ENCODE measurements at regions not wholly inside any gene's neighbourhood (a gene's known extent, or its start where the extent isn't known, plus 50 kb on each side); places are given as distances from the start of the nearest gene placed in this dataset.

DNA sequence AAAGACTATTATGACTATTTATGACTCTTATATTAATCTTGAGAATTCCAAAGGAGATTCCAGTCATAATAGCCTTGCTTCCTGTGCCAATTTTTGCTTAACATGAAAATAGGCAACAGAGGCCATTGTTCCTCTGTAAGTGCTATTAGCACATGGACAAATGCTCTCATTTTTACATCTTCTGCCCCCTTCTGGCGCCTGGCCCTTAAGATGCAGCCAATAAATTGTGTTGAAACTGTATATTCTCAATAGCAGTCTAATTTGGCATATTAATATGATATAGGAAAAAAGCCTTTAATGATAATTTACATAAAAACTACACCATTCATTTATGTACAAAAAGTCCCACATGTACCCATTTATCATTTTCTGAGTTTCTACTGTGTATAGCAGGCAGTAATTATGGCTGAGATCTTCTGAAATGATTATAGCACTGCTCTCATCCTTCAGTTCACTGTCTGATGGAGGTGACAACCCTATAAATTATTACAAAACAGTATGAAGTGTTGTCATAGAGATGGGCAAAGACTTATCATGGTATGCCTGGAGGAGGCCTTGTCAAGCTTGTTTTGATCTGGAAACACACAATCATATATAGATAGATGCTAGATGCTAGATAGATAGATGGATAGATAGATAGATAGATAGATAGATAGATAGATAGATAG, 613.3 kb downstream of the TSN start:
- no peaks in the 10 kb centered on the region for H3K9me3 Mint-ChIP-seq (ENCODE audit: unreplicated experiment)
- TF ChIP-seq, protein P1, sequence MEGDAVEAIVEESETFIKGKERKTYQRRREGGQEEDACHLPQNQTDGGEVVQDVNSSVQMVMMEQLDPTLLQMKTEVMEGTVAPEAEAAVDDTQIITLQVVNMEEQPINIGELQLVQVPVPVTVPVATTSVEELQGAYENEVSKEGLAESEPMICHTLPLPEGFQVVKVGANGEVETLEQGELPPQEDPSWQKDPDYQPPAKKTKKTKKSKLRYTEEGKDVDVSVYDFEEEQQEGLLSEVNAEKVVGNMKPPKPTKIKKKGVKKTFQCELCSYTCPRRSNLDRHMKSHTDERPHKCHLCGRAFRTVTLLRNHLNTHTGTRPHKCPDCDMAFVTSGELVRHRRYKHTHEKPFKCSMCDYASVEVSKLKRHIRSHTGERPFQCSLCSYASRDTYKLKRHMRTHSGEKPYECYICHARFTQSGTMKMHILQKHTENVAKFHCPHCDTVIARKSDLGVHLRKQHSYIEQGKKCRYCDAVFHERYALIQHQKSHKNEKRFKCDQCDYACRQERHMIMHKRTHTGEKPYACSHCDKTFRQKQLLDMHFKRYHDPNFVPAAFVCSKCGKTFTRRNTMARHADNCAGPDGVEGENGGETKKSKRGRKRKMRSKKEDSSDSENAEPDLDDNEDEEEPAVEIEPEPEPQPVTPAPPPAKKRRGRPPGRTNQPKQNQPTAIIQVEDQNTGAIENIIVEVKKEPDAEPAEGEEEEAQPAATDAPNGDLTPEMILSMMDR (IDR thresholded peaks at IDR 0.05; ENCODE audit: unreplicated experiment), result no peak
- H3K36me3 Mint-ChIP-seq (ENCODE audit: low read depth, unreplicated experiment), result no peaks in the 10 kb centered on the region
- H3K27ac Mint-ChIP-seq (ENCODE audit: unreplicated experiment), result no peak overlapping the region
- no peaks in the 10 kb centered on the region for H3K27me3 Mint-ChIP-seq (ENCODE audit: unreplicated experiment)
- H3K4me3 Mint-ChIP-seq (ENCODE audit: unreplicated experiment), result no peak overlapping the region
- DNase-seq (ENCODE audit: low spot score), result no peak
- H3K4me1 Mint-ChIP-seq (ENCODE audit: unreplicated experiment), result no peaks in the 10 kb centered on the region

DNA sequence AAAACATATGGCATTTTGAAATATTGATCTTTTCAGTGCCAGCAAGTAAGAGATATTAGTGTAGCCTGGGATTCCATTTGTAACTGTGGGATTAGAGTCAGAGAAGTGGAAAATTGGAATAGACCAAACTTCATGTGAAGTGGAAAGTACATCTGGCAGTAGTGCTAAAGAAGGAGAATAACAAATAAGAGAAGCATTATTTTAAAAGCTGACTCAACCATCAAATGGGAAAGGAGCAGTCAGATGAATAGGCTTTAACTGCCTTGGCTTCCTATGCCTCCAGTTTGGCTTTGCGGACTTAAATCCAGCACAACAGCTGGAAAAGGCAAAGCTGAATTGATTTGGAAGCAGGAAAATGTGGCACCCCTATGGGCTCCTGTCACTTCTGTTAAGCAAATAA, 623.1 kb downstream of the TSN start:
- H3K36me3 Mint-ChIP-seq (ENCODE audit: low read depth, unreplicated experiment), result no peaks in the 10 kb centered on the region
- H3K9me3 Mint-ChIP-seq (ENCODE audit: unreplicated experiment), result no peaks in the 10 kb centered on the region
- H3K27me3 Mint-ChIP-seq (ENCODE audit: unreplicated experiment), result no peaks in the 10 kb centered on the region
- TF ChIP-seq, protein P1 (IDR thresholded peaks at IDR 0.05; ENCODE audit: unreplicated experiment), result no peak
- H3K27ac Mint-ChIP-seq (ENCODE audit: unreplicated experiment), result no peak overlapping the region
- no peak overlapping the region for H3K4me3 Mint-ChIP-seq (ENCODE audit: unreplicated experiment)
- no peaks in the 10 kb centered on the region for H3K4me1 Mint-ChIP-seq (ENCODE audit: unreplicated experiment)
- DNase-seq (ENCODE audit: low spot score), result no peak

DNA sequence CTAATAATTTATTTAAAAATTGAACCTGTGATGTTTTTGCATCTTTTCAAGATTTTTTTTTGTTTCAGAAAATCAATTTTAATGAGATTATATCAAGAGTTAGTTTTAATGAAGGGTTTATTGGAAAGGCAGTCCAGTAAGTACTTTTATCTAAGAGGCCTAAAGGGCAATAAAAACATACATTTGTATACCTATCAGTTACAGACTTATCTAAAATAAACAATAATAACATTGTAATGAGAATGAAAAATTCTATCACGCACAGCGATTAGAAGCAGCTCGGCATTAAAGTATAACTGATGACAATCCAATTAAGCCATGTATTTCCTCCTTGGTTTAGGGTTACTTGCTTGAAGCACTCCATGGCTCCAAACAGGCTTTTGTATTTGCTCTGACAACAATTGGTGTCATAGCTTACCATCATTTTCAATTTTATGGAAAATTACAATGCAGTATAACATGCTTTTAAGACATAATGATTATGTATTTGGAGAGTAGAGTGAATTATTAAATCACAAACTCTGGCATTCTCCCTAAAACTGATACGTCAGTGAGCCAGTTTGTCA, 629.4 kb downstream of the TSN start:
- no peak for DNase-seq (ENCODE audit: low spot score)
- H3K4me3 Mint-ChIP-seq (ENCODE audit: unreplicated experiment), result no peak overlapping the region
- no peak overlapping the region for H3K27ac Mint-ChIP-seq (ENCODE audit: unreplicated experiment)
- peaks cover 3% of the 10 kb centered on the region for H3K9me3 Mint-ChIP-seq (ENCODE audit: unreplicated experiment)
- TF ChIP-seq, protein P1 (IDR thresholded peaks at IDR 0.05; ENCODE audit: unreplicated experiment), result no peak
- no peaks in the 10 kb centered on the region for H3K4me1 Mint-ChIP-seq (ENCODE audit: unreplicated experiment)
- H3K27me3 Mint-ChIP-seq (ENCODE audit: unreplicated experiment), result peaks cover 2% of the 10 kb centered on the region
- H3K36me3 Mint-ChIP-seq (ENCODE audit: low read depth, unreplicated experiment), result peaks cover 3% of the 10 kb centered on the region

DNA sequence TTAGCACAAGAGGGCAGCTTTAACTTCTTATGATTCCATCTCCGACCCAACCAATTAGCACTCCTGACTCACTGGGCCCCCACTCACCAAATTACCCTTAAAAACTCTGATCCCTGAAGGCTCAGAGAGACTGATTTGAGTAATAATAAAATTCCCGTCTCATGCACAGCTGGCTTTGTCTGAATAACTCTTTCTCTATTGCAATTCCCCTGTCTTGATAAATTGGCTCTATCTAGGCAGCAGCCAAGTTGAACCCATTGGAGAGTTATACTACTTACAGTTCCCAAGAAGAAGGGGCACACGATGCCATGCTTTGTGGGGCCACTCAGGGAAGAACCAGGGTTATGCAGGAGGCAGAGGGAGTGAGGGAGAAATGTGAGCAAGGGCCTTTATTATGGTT, 632.8 kb downstream of the TSN start:
- no peak overlapping the region for H3K27ac Mint-ChIP-seq (ENCODE audit: unreplicated experiment)
- TF ChIP-seq, protein P1 (IDR thresholded peaks at IDR 0.05; ENCODE audit: unreplicated experiment), result no peak

DNA sequence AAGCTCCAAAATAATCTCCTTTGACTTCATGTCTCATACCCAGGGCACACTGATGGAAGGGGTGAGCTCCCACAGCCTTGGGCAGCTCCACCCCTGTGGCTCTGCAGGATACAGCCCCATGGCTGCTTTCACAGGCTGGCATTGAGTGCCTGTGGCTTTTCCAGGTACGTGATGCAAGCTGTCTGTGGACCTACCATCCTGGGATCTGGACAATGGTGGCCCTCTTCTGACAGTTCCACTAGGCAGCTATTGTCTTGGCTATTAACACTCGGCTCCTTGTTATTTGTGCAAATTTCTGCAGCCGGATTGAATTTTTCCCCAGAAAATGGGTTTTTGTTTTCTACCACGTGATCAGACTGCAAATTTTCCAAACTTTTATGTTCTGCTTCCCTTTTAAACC, 634.2 kb downstream of the TSN start:
- no peak for DNase-seq (ENCODE audit: low spot score)
- peaks cover 3% of the 10 kb centered on the region for H3K36me3 Mint-ChIP-seq (ENCODE audit: low read depth, unreplicated experiment)
- H3K27me3 Mint-ChIP-seq (ENCODE audit: unreplicated experiment), result peaks cover 2% of the 10 kb centered on the region
- H3K4me1 Mint-ChIP-seq (ENCODE audit: unreplicated experiment), result no peaks in the 10 kb centered on the region
- H3K9me3 Mint-ChIP-seq (ENCODE audit: unreplicated experiment), result peaks cover 3% of the 10 kb centered on the region
- TF ChIP-seq, protein P1 (IDR thresholded peaks at IDR 0.05; ENCODE audit: unreplicated experiment), result no peak
- H3K27ac Mint-ChIP-seq (ENCODE audit: unreplicated experiment), result no peak overlapping the region
- no peak overlapping the region for H3K4me3 Mint-ChIP-seq (ENCODE audit: unreplicated experiment)

More for the DNA sequence above, 632.8 kb downstream of the TSN start:
- H3K9me3 Mint-ChIP-seq (ENCODE audit: unreplicated experiment), result peaks cover 3% of the 10 kb centered on the region
- no peak for DNase-seq (ENCODE audit: low spot score)
- H3K27me3 Mint-ChIP-seq (ENCODE audit: unreplicated experiment), result peaks cover 2% of the 10 kb centered on the region
- no peak overlapping the region for H3K4me3 Mint-ChIP-seq (ENCODE audit: unreplicated experiment)
- H3K36me3 Mint-ChIP-seq (ENCODE audit: low read depth, unreplicated experiment), result peaks cover 3% of the 10 kb centered on the region
- H3K4me1 Mint-ChIP-seq (ENCODE audit: unreplicated experiment), result no peaks in the 10 kb centered on the region

Data from endothelial cell (in vitro differentiated cells).